RWPE2 (cell line): ENCODE measurements at regions not wholly inside any gene's neighbourhood (a gene's known extent, or its start where the extent isn't known, plus 50 kb on each side); places are given as distances from the start of the nearest gene placed in this dataset.

ENCODE experiments used
- ATAC-seq: fragments of 200-7000 bp; cut with Tn5 transposase; 3 replicates; pipeline ENCODE4 v1.9.1; 2021; ENCODE audit warnings: low read depth
- DNase-seq: peaks from one replicate; pipeline ENCODE4 v3.0.0-alpha.2; 2020; ENCODE audit warnings: low spot score
- H3K27ac ChIP-seq: fragments of 450-650 bp; 2 replicates; pipeline ENCODE4 v1.5.1; 2017; ENCODE audit warnings: mild to moderate bottlenecking; ENCODE audit not compliant: poor library complexity, severe bottlenecking
- H3K27me3 ChIP-seq: fragments of 250-450 bp; sonication (Bioruptor Pico); 2 replicates; pipeline ENCODE4 v1.5.1; 2021; ENCODE audit warnings: mild to moderate bottlenecking, moderate library complexity; ENCODE audit not compliant: insufficient read depth, poor library complexity, severe bottlenecking
- H3K36me3 ChIP-seq: fragments of 250-450 bp; sonication (Bioruptor Pico); 2 replicates; pipeline ENCODE4 v1.5.1; 2020; ENCODE audit warnings: low read depth, mild to moderate bottlenecking, moderate library complexity
- H3K4me1 ChIP-seq: fragments of 250-450 bp; sonication (Bioruptor Pico); 2 replicates; pipeline ENCODE4 v1.5.1; 2021; ENCODE audit warnings: mild to moderate bottlenecking, moderate library complexity; ENCODE audit not compliant: insufficient read depth, poor library complexity, severe bottlenecking
- H3K4me3 ChIP-seq: fragments of 250-450 bp; sonication (Bioruptor Pico); 2 replicates; pipeline ENCODE4 v1.5.1; 2021; ENCODE audit warnings: mild to moderate bottlenecking, moderate library complexity; ENCODE audit not compliant: severe bottlenecking
- H3K9me3 ChIP-seq: fragments of 250-450 bp; sonication (Bioruptor Pico); 2 replicates; pipeline ENCODE4 v1.5.1; 2021; ENCODE audit warnings: mild to moderate bottlenecking, moderate library complexity; ENCODE audit not compliant: severe bottlenecking
- CTCF ChIP-seq: fragments of 450-650 bp; IDR thresholded peaks from one replicate; pipeline ENCODE4 v1.5.1; 2017; ENCODE audit warnings: mild to moderate bottlenecking, moderate library complexity; ENCODE audit not compliant: poor library complexity, severe bottlenecking

GRCh38 chr13:75090872-75091615, 390.9 kb downstream of the TBC1D4 start:
- Histone ChIP-seq H3K36me3 (no peaks in the 10 kb centered on the region), H3K9me3 (no peaks in the 10 kb centered on the region), H3K27me3 (no peaks in the 10 kb centered on the region), H3K4me3 (no peak overlapping the region), H3K27ac (no peak overlapping the region), H3K4me1 (no peaks in the 10 kb centered on the region)
- no peak for DNase-seq
- no peak for ATAC-seq
- TF ChIP-seq CTCF = no peak

DNA sequence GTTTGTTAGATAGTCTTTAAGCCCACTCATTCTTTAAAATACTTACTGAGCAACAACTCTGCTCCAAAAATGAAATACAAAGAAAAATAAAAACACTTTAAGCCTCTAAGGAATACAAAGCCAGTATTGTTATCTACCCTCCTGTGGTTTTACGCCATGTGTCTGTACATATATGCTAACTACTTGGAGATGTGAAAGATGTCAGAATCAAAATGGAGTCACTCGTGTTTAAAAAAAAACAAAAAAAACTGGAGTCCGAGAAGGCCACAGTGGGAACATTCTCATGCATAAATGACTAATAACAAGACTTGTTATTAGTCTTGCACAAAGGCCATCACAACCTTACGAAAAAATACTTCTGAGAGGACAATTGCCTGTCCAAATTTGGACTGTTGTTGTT, 393.1 kb downstream of the TBC1D4 start:
- H3K4me1 ChIP-seq = no peaks in the 10 kb centered on the region
- H3K9me3 ChIP-seq = no peaks in the 10 kb centered on the region
- H3K27me3 ChIP-seq = no peaks in the 10 kb centered on the region
- ATAC-seq = no peak
- TF ChIP-seq CTCF = no peak
- no peaks in the 10 kb centered on the region for H3K36me3 ChIP-seq
- no peak for DNase-seq
- no peak overlapping the region for H3K4me3 ChIP-seq
- no peak overlapping the region for H3K27ac ChIP-seq

DNA sequence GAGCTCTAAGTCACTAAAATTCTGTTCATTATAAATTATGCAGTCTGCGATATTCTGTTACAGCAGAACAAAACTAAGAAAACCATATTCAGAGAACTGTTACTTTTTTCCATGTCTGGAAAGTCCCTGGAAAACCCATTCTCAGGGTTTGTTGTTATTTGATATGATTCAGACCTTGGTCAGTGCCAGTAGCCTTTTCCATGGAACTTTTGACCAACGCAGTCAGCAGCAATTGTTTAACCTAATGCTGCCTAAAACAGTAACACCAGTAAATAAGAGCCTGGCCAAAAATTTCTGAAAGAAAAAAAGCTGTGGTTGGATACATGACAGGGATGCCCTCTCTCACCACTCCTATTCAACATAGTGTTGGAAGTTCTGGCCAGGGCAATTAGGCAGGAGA, 402.7 kb downstream of the TBC1D4 start:
- no peaks in the 10 kb centered on the region for H3K4me1 ChIP-seq
- no peak overlapping the region for H3K27ac ChIP-seq
- no peak overlapping the region for H3K4me3 ChIP-seq
- H3K9me3 ChIP-seq = no peaks in the 10 kb centered on the region
- ATAC-seq (no peak), DNase-seq (no peak)
- H3K36me3 ChIP-seq = no peaks in the 10 kb centered on the region
- TF ChIP-seq CTCF = no peak
- no peaks in the 10 kb centered on the region for H3K27me3 ChIP-seq

- TF ChIP-seq CTCF = no peak
- DNase-seq (no peak), ATAC-seq (no peak)
- Histone ChIP-seq H3K36me3 (no peaks in the 10 kb centered on the region), H3K4me1 (no peaks in the 10 kb centered on the region), H3K27me3 (no peaks in the 10 kb centered on the region), H3K27ac (no peak overlapping the region), H3K9me3 (no peaks in the 10 kb centered on the region), H3K4me3 (no peak overlapping the region)
Measured at GRCh38 chr13:75076476-75076875, 405.5 kb downstream of the TBC1D4 start.

DNA sequence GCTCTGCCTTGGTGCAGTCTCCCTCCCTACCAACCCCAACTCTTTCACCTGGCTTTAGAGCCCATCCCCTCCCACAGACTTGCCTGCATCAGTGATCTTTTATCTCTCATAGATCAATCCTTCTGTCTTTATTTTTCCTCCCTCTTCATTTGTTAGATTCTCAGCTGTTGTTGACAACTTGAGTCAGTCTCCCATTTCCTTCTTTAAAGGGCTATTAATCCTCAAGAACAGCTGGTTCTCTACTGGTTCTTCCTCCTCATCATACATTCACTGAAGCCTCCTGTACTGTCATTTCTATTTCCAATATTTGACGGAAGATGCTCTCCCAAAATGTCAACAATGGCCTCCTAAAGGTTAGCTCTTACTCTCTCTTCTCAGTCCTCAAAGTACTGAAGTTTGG, 408.2 kb downstream of the TBC1D4 start:
- ATAC-seq = no peak
- no peak for TF ChIP-seq CTCF

More for the DNA sequence above, 408.2 kb downstream of the TBC1D4 start:
- H3K27ac ChIP-seq = no peak overlapping the region
- no peak for DNase-seq
- no peaks in the 10 kb centered on the region for H3K27me3 ChIP-seq
- H3K9me3 ChIP-seq = no peaks in the 10 kb centered on the region
- H3K36me3 ChIP-seq = no peaks in the 10 kb centered on the region
- no peaks in the 10 kb centered on the region for H3K4me1 ChIP-seq
- no peak overlapping the region for H3K4me3 ChIP-seq
